PC-3 (cell line): ENCODE measurements at regions not wholly inside any gene's neighbourhood (a gene's known extent, or its start where the extent isn't known, plus 50 kb on each side); places are given as distances from the start of the nearest gene placed in this dataset.

Experiments
- ATAC-seq: fragments of 200-7000 bp; cut with Tn5 transposase; 2 replicates; pipeline ENCODE4 v1.9.1; 2020; ENCODE audit warnings: mild to moderate bottlenecking, moderate library complexity
- BruUV-seq: library from RNA; stranded (reverse); fragments of 400-500 nt; replicated peaks from 2 replicates; lab custom pipeline; 2021; lab: Mats Ljungman, UMichigan
- CTCF ChIA-PET: fragments of 300-600 bp; sonication (Branson Sonifier 250); formaldehyde crosslinking; loops from one replicate; lab custom pipeline; 2022; ENCODE audit warnings: antibody characterized with exemption; lab: Charles Lee
- POLR2A ChIA-PET: fragments of 300-600 bp; sonication (Branson Sonifier 250); formaldehyde crosslinking; loops from one replicate; lab custom pipeline; 2022; ENCODE audit warnings: antibody characterized with exemption; ENCODE audit not compliant: unreplicated experiment; lab: Charles Lee
- DNase-seq: peaks from one replicate; pipeline ENCODE4 v3.0.0-alpha.2; 2015
- H2AFZ ChIP-seq: fragments of 300-600 bp; sonication (generic); 2 replicates; pipeline ENCODE4 v1.6.0; 2016; ENCODE audit warnings: antibody characterized with exemption, low read length
- H3F3A ChIP-seq: fragments of 300-600 bp; sonication (generic); one replicate; pipeline ENCODE4 v1.6.0; 2017; ENCODE audit warnings: antibody characterized with exemption, low read length, control low read depth, mild to moderate bottlenecking; ENCODE audit not compliant: unreplicated experiment
- H3K27ac ChIP-seq: fragments of 300-600 bp; sonication (generic); 2 replicates; pipeline ENCODE4 v1.5.1; 2016; ENCODE audit warnings: mild to moderate bottlenecking, low read length
- H3K27me3 ChIP-seq: fragments of 300-600 bp; sonication (generic); 2 replicates; pipeline ENCODE4 v1.6.1; 2016; ENCODE audit warnings: low read length, mixed read lengths
- H3K36me3 ChIP-seq: fragments of 300-600 bp; sonication (generic); 2 replicates; pipeline ENCODE4 v1.6.1; 2016; ENCODE audit warnings: low read depth, mixed run types, low read length, mixed read lengths
- H3K4me1 ChIP-seq: fragments of 300-600 bp; sonication (generic); 2 replicates; pipeline ENCODE4 v1.5.1; 2016; ENCODE audit warnings: low read length; ENCODE audit not compliant: insufficient read depth
- H3K4me2 ChIP-seq: fragments of 300-600 bp; sonication (generic); 2 replicates; pipeline ENCODE4 v1.6.0; 2016; ENCODE audit warnings: low read length
- H3K4me3 ChIP-seq: fragments of 300-600 bp; sonication (generic); 2 replicates; pipeline ENCODE4 v1.5.1; 2016; ENCODE audit warnings: mild to moderate bottlenecking, low read length, mixed read lengths
- H3K79me2 ChIP-seq: fragments of 300-600 bp; sonication (generic); 2 replicates; pipeline ENCODE4 v1.6.1; 2017; ENCODE audit warnings: low read length, mixed read lengths
- H3K9ac ChIP-seq: fragments of 300-600 bp; sonication (generic); 2 replicates; pipeline ENCODE4 v1.6.0; 2016; ENCODE audit warnings: mild to moderate bottlenecking, low read length
- H3K9me2 ChIP-seq: fragments of 300-600 bp; sonication (generic); replicated peaks from 2 replicates; pipeline ENCODE4 v1.6.1; 2016; ENCODE audit warnings: mixed run types, low read length, mixed read lengths
- H3K9me3 ChIP-seq: fragments of 300-600 bp; sonication (generic); 2 replicates; pipeline ENCODE4 v1.6.1; 2016; ENCODE audit warnings: low read length, mixed read lengths
- H4K20me1 ChIP-seq: fragments of 300-600 bp; sonication (generic); 2 replicates; pipeline ENCODE4 v1.6.1; 2016; ENCODE audit warnings: low read length, mixed read lengths
- EZH2 ChIP-seq: fragments of 300-600 bp; sonication (generic); IDR thresholded peaks from one replicate; pipeline ENCODE4 v1.6.1; 2017; ENCODE audit warnings: antibody characterized with exemption, mild to moderate bottlenecking, low read length; ENCODE audit not compliant: unreplicated experiment
- EZH2phosphoT487 ChIP-seq: fragments of 300-600 bp; sonication (generic); IDR thresholded peaks from 2 replicates; pipeline ENCODE4 v1.6.1; 2018; ENCODE audit warnings: mild to moderate bottlenecking, antibody characterized with exemption, low read length, borderline replicate concordance
- intact Hi-C: fragments of 100-400 bp; cut with micrococcal nuclease; formaldehyde crosslinking; loops from 2 replicates; pipeline ENCODE4 v1.9.0; 2023
- TF ChIP-seq, protein P1 (sequence below): fragments of 300-600 bp; sonication (generic); conservative IDR thresholded peaks from 2 replicates; pipeline ENCODE4 v1.5.1; 2017; ENCODE audit warnings: antibody characterized with exemption, low read depth, mild to moderate bottlenecking, low read length

GRCh38 chr6:134602123-134602522 is 284.2 kb upstream of the SGK1 start:
- POLR2A ChIA-PET, result no interaction called here
- ATAC-seq, result no peak
- BruUV-seq, result no TSS peak
- no peak overlapping the region for H3K27ac ChIP-seq
- H3K79me2 ChIP-seq, result no peaks in the 10 kb centered on the region
- H3K27me3 ChIP-seq, result no peaks in the 10 kb centered on the region
- no peak overlapping the region for H3K9ac ChIP-seq
- H3K4me1 ChIP-seq, result no peaks in the 10 kb centered on the region
- TF ChIP-seq, protein P1, sequence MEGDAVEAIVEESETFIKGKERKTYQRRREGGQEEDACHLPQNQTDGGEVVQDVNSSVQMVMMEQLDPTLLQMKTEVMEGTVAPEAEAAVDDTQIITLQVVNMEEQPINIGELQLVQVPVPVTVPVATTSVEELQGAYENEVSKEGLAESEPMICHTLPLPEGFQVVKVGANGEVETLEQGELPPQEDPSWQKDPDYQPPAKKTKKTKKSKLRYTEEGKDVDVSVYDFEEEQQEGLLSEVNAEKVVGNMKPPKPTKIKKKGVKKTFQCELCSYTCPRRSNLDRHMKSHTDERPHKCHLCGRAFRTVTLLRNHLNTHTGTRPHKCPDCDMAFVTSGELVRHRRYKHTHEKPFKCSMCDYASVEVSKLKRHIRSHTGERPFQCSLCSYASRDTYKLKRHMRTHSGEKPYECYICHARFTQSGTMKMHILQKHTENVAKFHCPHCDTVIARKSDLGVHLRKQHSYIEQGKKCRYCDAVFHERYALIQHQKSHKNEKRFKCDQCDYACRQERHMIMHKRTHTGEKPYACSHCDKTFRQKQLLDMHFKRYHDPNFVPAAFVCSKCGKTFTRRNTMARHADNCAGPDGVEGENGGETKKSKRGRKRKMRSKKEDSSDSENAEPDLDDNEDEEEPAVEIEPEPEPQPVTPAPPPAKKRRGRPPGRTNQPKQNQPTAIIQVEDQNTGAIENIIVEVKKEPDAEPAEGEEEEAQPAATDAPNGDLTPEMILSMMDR, result no peak
- TF ChIP-seq EZH2phosphoT487 (no peak), EZH2 (no peak)
- no peaks in the 10 kb centered on the region for H3K36me3 ChIP-seq
- no peaks in the 10 kb centered on the region for H4K20me1 ChIP-seq
- H3K9me2 ChIP-seq, result no peaks in the 10 kb centered on the region
- CTCF ChIA-PET, result no interaction called here
- DNase-seq, result no peak
- no peak overlapping the region for H3K4me3 ChIP-seq
- no peaks in the 10 kb centered on the region for H3F3A ChIP-seq
- no peaks in the 10 kb centered on the region for H3K9me3 ChIP-seq
- no peak overlapping the region for H3K4me2 ChIP-seq
- no peak overlapping the region for H2AFZ ChIP-seq
- intact Hi-C loops, result no loop called here

DNA sequence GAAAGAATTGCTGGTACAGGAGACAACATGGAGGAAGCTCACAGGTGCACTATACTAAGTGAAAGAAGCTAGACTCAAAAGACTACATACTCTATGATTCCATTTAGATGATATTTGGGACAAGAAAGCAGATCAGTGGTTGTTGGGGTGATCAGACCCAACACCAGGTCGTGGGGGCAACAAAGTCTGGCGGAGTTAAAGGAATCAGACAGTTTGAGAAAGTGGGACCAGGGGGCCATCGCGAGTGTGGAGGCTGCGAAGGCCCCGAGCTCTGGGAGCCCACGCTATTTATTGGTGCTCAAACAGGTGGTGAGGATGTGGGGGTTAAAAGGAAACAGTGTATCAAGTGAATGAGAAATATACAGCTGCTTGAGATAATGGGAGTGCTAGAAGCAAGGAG is 282.8 kb upstream of the SGK1 start:
- Histone ChIP-seq H2AFZ (no peak overlapping the region), H4K20me1 (no peaks in the 10 kb centered on the region), H3K9ac (no peak overlapping the region), H3F3A (no peaks in the 10 kb centered on the region), H3K4me3 (no peak overlapping the region), H3K4me2 (no peak overlapping the region), H3K36me3 (no peaks in the 10 kb centered on the region), H3K4me1 (no peaks in the 10 kb centered on the region), H3K79me2 (no peaks in the 10 kb centered on the region), H3K27me3 (no peaks in the 10 kb centered on the region), H3K27ac (no peak overlapping the region), H3K9me3 (no peaks in the 10 kb centered on the region), H3K9me2 (no peaks in the 10 kb centered on the region)
- no TSS peak for BruUV-seq
- no peak for DNase-seq
- TF ChIP-seq EZH2, result no peak
- TF ChIP-seq, protein P1, result no peak
- no peak for TF ChIP-seq EZH2phosphoT487
- ChIA-PET POLR2A (no interaction called here), CTCF (no interaction called here)
- ATAC-seq, result no peak
- intact Hi-C loops, result no loop called here

DNA sequence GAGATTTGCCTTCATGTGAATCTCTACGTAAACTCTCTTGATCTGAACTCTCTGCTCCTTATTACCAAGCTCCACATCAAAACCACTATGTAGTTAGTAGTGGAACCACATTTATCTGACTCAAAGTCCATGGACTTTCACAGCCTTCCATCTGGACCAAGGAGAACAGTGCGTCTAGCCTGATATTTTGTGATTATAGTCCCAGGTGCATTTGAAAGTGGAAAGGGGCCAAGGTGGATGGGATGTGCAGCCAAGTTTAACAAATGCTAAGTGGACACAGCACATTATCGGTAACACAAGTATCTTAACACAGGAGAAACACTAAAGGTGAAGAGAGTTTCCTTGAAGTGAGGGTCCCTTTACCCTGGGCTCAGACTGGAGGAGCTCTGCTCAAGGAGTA is 281.2 kb upstream of the SGK1 start:
- H3K9me2 ChIP-seq, result no peaks in the 10 kb centered on the region
- DNase-seq (no peak), ATAC-seq (no peak)
- no peak overlapping the region for H3K9ac ChIP-seq
- H3K27ac ChIP-seq, result no peak overlapping the region
- POLR2A ChIA-PET, result no interaction called here
- H2AFZ ChIP-seq, result no peak overlapping the region
- no TSS peak for BruUV-seq
- no peak overlapping the region for H3K4me3 ChIP-seq
- intact Hi-C loops, result no loop called here
- no peaks in the 10 kb centered on the region for H3K4me1 ChIP-seq
- no peaks in the 10 kb centered on the region for H3K79me2 ChIP-seq
- H3F3A ChIP-seq, result no peaks in the 10 kb centered on the region
- no peaks in the 10 kb centered on the region for H4K20me1 ChIP-seq
- H3K27me3 ChIP-seq, result no peaks in the 10 kb centered on the region
- H3K9me3 ChIP-seq, result no peaks in the 10 kb centered on the region
- TF ChIP-seq, protein P1, result no peak
- no peak for TF ChIP-seq EZH2
- TF ChIP-seq EZH2phosphoT487, result no peak
- CTCF ChIA-PET, result no interaction called here
- H3K36me3 ChIP-seq, result no peaks in the 10 kb centered on the region
- H3K4me2 ChIP-seq, result no peak overlapping the region
